RWPE1 (cell line): ENCODE measurements at regions not wholly inside any gene's neighbourhood (a gene's known extent, or its start where the extent isn't known, plus 50 kb on each side); places are given as distances from the start of the nearest gene placed in this dataset.

Experiments used
- CTCF ChIA-PET: fragments of 350-600 bp; sonication (Branson Sonifier 250); formaldehyde crosslinking; extraction: SDS; loops from one replicate; lab custom pipeline; 2021; lab: Yijun Ruan, JAX
- POLR2A ChIA-PET: fragments of 400-600 bp; formaldehyde crosslinking; extraction: SDS; loops from one replicate; lab custom pipeline; 2020; ENCODE audit warnings: antibody characterized with exemption; ENCODE audit not compliant: low non-redundant PET; lab: Yijun Ruan, JAX
- DNase-seq: peaks from one replicate; pipeline ENCODE4 v3.0.0; 2012; ENCODE audit warnings: low spot score
- H3K27ac ChIP-seq: fragments of 450-650 bp; 2 replicates; pipeline ENCODE4 v1.5.1; 2017
- TF ChIP-seq, protein P1 (sequence below): fragments of 450-650 bp; conservative IDR thresholded peaks from 2 replicates; pipeline ENCODE4 v1.5.1; 2017; ENCODE audit warnings: low read depth, mild to moderate bottlenecking

- ChIA-PET CTCF (no interaction called here), POLR2A (no interaction called here)
- no peak overlapping the region for H3K27ac ChIP-seq
- TF ChIP-seq, protein P1, sequence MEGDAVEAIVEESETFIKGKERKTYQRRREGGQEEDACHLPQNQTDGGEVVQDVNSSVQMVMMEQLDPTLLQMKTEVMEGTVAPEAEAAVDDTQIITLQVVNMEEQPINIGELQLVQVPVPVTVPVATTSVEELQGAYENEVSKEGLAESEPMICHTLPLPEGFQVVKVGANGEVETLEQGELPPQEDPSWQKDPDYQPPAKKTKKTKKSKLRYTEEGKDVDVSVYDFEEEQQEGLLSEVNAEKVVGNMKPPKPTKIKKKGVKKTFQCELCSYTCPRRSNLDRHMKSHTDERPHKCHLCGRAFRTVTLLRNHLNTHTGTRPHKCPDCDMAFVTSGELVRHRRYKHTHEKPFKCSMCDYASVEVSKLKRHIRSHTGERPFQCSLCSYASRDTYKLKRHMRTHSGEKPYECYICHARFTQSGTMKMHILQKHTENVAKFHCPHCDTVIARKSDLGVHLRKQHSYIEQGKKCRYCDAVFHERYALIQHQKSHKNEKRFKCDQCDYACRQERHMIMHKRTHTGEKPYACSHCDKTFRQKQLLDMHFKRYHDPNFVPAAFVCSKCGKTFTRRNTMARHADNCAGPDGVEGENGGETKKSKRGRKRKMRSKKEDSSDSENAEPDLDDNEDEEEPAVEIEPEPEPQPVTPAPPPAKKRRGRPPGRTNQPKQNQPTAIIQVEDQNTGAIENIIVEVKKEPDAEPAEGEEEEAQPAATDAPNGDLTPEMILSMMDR = no peak
- DNase-seq = no peak
Measured at GRCh38 chr5:125315306-125315705, 568.9 kb upstream of the ZNF608 start.

DNA sequence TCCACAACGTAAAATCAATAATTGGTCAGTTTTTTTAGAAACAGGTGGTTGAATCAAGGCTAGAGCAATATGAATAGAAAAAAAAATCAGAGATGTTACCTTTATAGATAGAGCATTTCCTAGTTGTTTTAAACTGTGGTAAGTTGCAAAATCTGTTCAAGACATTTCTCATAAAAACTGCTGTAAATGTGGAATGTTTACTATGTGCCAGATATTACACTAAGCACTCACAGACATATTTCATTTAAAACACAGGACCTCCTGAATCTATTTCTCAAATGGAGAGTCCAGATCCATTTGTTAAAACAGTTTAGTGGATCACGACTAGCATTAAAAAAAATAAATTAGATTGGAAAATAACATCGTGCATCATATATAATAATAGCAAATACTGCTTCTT, 570.0 kb upstream of the ZNF608 start:
- POLR2A ChIA-PET = no interaction called here
- TF ChIP-seq, protein P1 = no peak
- no peak overlapping the region for H3K27ac ChIP-seq
- DNase-seq = no peak
- CTCF ChIA-PET = no interaction called here

DNA sequence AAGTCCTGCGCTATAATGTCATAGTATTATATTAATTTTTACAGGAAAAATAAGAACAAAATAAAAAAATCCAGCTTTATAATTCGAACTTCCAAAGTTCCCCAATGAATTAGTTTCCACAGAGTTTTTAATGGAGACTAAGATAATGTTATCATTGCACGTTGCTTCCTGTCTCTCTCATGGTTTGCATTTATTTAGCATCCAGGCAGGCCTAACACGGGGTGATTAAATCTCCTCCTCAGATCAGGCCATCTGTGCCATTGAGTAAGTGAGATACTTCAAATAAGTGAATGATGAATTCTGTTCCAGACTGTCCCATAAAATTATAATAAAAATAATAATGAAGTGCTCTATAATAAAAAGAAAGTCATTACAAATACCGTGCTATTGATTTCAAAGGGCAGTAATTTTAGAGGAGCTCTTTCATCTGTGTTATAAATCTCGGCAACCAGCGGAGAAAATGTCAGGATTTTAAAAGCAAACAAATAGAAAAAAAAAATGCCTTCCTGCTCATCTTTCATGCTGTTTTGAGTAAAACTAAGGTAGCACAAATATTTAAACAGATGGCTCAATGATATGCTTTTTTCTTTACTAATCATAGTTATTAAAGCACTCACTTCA, 570.6 kb upstream of the ZNF608 start:
- TF ChIP-seq, protein P1 = no peak
- DNase-seq = no peak
- H3K27ac ChIP-seq = no peak overlapping the region
- POLR2A ChIA-PET = no interaction called here
- CTCF ChIA-PET = no interaction called here

DNA sequence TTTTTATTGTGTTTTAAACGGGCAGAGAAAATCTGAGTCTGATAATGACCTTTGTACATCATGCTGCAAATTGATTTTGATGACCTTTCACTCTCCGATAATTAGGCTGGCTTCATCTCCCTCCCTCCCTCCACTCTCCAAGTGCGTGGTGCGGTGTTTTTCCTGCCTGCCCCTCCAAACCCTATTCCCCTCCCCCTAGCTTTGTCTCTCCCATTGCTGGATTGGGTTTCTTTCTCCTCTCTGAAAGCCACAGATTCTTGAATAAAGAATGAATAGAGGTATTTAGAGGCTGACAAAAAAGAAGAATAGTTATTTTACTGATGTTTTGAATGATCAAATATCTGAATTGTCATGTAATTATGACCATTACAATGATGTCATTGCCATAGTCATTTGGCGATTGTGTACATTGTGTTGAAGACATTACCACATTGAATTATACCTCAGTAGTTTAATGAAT, 571.1 kb upstream of the ZNF608 start:
- ChIA-PET CTCF (no interaction called here), POLR2A (no interaction called here)
- TF ChIP-seq, protein P1 = no peak
- DNase-seq = no peak
- no peak overlapping the region for H3K27ac ChIP-seq

GRCh38 chr5:125321654-125322053, 575.2 kb upstream of the ZNF608 start:
- DNase-seq = no peak
- ChIA-PET POLR2A (no interaction called here), CTCF (no interaction called here)
- TF ChIP-seq, protein P1 = no peak
- H3K27ac ChIP-seq = no peak overlapping the region

GRCh38 chr5:125323613-125324012, 577.2 kb upstream of the ZNF608 start:
- ChIA-PET POLR2A (no interaction called here), CTCF (interaction anchor here (0.6 to 0.7 kb wide), 3 partner anchors 16 to 668 kb away, joined by 3 to 8 read pairs (median 5); no protein-coding TSS in a partner anchor)
- TF ChIP-seq, protein P1 = no peak
- no peak overlapping the region for H3K27ac ChIP-seq
- no peak for DNase-seq
